ENCODE measurements at regions not wholly inside any gene's neighbourhood (a gene's known extent, or its start where the extent isn't known, plus 50 kb on each side); places are given as distances from the start of the nearest gene placed in this dataset.
"Not testable (repeated sequence)": the region's sequence is repeated elsewhere in the genome, so short reads cannot be mapped to it uniquely, and the experiment has no call there.

DNA sequence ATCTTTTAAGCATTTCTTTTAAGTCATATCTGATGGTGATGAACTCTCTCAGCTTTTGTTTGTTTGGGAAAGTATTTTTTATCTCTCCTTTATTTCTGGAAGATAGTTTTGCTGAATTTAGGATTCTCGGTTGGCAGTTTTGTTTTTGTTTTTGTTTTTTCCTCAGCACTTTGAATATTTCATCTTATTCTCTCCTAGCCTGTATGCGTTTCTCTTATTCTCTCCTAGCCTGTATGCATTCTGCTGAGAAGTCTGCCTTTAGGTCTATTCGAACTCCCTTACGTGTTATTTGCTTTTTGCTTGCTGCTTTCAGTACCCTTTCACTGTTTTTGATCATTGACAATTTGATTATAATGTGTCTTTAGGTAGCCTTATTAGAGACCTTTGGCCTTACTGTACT lies 787.8 kb upstream of the FAM174A start:
- DNase-seq (ENCODE audit: low read depth): no peak

DNA sequence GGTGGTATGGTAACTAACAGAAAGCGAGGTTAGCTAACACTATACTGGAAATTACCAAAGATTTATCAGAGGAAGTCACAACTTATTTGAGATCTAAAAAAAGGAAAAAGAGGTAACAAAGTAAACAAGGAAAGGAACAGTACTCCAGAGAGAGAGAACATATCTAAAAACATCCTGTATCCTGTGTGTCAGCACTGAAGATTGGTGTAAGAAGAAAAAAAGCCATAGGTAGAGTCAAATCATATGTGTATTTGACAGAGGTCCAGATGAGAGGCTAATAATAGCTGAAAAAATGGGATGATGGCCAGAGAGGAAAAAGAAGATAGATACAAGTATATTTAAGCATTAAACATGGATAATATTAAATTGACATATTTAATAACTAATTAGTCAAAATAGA lies 802.0 kb upstream of the FAM174A start:
- not testable (repeated sequence) for DNase-seq (ENCODE audit: low read depth)

DNA sequence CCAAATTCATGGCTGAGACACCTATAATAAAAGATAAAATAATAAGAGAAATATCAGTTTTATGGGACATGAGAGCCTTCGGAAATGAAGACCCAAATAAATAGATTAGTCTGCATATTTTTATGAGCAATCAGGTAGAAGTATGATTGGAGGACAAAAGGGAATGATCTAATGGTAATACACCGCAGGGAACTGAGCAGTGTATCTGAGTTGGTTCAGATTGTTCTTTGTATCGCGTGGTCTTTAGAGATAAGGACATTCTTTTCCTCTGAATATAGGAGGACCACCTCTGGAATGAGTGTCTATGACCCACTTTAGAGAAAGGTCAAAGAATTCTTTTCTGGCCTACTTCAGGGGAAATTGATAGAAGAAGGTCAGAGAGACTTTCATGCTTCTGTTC lies 801.8 kb upstream of the CHD1 start:
- not testable (repeated sequence) for DNase-seq (ENCODE audit: low read depth)

DNA sequence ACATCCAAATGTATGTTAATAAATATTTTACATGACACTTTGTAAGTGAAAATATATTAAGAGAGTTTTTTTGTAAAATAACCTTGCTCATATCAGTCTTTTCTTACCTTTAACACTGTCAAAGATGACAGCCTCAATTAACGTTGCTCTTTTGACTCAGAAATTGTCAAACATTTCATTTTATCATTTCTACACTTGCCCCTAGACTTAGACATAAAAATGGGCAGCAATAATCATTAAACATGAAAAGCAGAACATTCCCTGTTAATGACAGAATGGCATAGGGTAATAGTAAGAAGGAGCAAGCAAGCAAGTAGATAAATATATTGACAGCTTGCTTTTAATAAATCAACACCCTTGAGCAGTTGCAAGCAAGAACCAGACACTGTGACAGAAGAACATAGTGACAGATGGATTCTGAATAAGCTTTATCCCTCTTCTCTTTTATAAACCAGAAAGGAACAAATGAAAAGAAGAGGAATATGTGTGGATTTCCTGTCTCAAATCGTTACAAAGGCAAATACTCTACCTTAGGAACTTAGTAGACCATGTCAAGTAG lies 796.0 kb upstream of the CHD1 start:
- DNase-seq (ENCODE audit: low read depth): no peak

DNA sequence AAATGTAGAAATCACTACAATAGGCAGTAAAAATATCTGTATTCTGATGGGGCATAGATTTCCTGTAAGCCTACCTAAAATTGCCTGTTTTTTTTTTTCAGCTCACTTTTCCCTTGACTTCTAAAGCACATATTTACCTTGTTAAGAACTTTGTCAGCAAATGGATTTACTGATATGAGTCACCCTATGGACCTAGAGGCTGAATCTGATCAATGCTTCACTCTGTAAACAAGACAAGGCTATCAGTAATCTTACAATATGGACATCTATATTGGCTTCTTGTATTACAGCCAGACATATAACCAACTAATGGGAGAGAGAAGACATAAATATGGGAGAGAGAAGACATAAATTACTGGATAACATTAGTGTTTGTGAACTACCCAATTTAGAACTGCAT lies 792.7 kb upstream of the CHD1 start:
- DNase-seq (ENCODE audit: low read depth): no peak

DNA sequence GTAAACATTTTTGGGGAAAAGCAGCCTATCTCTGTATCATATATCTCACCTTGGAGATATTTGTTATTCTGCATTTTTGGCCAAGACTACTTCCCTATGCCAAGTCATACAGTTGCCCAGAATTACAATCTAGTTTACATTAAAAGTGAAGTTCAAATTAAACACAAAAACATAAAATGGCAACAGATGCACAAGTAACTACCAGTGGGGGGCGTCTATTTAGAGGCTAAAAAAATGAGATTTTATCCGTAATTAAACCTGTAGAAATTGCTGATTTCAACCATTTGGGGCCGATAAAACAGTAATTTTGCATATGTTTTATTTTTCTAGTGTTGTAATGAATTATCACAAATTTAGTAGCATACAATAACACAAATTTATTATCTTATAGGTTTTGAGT lies 787.1 kb upstream of the CHD1 start:
- DNase-seq (ENCODE audit: low read depth): no peak

DNA sequence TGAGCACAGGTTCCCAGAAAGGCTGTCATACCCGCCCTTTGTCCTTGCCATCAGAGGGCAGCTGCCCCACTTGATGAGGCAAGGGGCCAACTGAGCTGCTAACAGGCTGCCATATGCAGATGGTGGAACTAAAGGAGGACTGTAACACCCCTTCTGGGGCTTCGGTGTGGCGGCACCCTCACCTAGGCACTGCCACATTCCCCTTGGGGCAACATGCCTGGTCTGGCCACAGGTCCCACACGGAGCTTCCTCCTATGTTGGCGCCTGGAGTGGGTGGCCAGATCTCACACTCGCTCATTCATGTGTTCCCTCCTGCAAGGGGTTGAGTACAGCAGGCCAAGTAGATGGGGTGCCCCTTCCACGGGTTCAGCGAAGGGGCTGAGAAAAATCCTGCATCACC lies 777.4 kb upstream of the CHD1 start:
- no peak for DNase-seq (ENCODE audit: low read depth)

DNA sequence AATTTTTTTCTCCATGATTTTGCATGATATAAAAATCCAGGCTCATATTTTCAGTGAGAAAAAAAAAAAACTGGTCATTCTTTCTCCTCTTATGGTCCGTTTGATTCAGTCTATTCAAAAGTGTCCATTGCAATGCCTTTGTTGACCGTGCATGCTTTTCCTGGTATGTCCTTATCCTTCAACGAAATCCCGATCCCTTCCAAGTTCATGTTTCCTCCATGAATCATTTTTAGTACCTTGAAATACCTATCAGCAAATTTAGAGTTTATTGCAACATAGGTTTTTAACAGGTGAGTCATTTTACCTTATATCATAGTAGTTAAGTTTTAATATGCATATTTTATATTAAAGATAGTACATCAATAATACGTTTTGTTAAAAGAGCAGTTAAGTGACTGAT lies 773.8 kb upstream of the CHD1 start:
- DNase-seq (ENCODE audit: low read depth): no peak

DNA sequence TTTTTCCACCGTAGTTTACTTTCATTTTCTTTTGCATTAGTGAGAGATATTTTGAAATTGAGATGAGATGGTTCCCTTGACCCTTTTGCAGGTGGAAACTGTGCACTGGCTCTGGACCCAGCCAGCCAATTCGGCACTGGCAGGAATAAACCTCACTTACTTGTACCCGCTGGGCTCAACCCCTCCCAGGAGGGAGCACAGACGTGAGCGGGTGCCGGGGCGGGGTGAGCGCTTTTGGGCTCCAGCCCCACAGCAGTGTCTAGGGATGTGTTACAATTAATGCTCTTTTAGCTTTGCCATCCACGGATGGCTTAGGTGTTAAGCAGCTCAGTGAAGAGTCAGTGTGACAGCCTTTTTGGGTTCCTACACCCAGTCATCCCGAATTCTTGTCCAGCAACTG lies 766.1 kb upstream of the CHD1 start:
- DNase-seq (ENCODE audit: low read depth): peak; percentile 1

DNA sequence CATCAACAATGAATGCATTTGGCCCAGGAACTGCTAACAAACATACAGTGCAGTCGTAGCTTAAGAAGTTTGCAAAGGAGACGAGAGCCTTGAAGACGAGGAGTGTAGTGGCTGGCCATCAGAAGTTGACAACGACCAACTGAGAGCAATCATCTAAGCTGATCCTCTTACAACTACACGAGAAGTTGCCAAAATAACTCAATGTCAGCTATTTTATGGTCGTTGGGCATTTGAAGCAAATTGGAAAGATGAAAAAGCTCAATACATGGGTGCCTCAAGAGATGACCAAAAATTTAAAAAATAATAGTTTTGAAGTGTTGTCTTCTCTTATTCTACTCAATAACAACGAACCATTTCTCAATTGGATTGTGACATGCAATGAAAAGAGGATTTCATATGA lies 757.7 kb upstream of the CHD1 start:
- DNase-seq (ENCODE audit: low read depth): no peak

DNA sequence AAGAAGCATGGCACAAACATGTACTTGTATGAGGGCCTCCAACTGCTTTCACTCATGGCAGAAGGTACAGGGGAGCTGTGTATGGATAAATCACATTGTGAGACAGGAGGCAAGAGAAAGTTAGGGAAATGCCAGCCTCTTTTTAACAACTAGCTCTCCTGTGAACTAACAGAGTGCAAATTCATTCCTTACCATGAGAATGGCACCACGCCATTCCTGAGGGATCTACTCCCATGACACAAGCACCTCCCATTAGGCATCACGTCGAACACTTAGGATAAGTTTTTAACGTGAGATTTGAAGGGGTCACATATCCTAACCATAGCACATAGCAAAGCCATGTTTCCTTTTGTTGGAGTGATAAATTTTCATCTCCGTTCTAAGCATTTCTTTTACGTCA lies 747.2 kb upstream of the CHD1 start:
- no peak for DNase-seq (ENCODE audit: low read depth)

DNA sequence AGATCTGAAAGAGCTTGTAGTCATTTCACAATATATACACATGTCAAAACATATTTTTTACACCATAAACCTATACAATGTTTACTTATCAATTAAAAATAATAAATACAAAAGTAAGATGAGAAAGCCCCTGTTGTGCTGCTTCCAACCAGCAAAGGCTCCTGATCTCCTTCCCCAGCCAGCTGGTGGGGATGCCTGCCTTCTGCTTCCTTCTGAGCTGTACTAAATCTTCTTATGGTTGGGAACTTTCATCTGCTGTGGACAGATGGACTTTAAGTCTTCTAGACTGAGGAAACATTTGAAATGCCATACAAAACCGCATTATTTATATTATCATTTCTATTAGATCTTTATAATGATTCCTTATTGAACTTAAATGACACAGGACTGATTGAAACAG lies 745.3 kb upstream of the CHD1 start:
- no peak for DNase-seq (ENCODE audit: low read depth)

DNA sequence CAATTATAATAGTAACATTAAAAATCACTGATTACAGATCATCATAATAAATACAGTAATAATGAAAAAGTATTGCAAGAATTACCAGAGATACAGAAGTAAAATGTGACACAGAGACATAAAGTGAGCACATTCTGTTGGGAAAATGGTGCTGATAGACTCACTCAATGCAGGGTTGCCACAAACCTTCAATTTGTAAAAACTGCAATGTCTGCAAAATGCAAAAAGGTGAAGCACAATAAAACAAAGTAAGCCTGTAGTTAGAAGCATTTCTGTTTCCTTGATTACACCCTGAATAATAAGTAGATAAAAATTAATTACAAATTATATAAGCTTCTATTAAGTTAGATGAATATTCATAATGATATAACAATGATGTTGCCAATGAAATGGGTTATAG lies 736.2 kb upstream of the CHD1 start:
- no peak for DNase-seq (ENCODE audit: low read depth)

DNA sequence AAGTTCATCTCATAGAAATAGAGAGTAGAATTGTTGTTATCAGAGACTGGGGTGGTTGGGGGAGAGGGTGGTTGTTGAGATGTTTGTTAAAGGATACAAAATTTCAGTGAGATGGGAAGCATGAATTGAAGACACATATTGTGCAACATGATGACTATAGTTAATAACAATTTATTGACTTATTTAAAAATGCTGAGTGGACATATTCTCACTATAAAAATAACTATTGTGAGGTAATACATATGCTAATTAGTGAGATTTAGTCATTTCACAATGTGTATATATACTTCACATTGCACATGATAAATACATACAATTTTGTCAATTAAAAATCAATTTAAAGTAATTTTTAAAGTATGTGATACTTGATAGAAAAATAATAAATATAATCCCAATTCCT lies 722.5 kb upstream of the CHD1 start:
- no peak for DNase-seq (ENCODE audit: low read depth)

DNA sequence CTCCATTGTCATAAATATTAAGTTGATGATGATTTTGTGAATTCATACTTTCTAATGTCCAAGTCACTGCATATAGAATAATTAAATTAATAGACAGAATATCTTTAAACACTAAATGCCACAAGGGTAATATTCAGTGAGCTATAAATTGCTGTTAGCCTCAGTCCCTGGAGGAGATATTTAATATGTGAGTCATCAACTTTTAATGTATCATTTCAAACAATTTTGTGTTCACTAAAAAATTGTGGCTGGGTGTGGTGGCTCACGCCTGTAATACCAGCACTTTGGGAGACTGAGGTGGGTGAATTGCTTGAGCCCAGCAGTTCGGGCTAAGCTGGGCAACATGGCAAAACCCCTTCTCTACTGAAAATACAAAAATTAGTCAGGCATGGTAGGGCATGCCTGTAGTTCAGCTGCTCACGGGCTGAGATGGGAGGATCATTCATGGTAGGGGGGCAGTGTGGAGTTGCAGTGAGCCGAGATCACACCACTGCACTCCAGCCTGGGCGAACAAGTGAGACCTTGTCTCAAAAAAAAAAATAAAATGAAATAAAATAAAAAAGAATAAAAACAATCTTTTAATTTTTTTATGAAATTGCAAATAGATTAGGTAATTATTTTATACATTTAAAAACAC lies 717.3 kb upstream of the CHD1 start:
- peak; percentile 6 for DNase-seq (ENCODE audit: low read depth)

DNA sequence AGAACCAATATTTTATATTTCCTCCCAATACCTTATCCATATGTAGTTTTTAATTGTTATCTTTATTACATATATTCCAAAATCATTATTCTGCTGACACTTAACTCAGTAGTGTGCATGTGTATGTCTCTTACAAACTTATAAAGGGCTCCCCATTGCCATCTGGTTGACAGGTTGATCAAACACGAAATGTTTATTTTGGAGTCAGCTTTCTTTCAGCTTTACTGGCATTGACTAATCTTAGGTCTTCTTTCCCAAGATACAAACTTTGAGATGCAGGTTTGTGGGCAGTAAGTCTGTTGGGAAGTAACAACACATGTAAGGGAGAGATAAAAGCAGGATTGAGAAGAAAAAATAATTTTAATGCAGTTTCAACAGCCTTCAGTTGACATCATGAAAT lies 716.0 kb upstream of the CHD1 start:
- DNase-seq (ENCODE audit: low read depth): no peak

DNA sequence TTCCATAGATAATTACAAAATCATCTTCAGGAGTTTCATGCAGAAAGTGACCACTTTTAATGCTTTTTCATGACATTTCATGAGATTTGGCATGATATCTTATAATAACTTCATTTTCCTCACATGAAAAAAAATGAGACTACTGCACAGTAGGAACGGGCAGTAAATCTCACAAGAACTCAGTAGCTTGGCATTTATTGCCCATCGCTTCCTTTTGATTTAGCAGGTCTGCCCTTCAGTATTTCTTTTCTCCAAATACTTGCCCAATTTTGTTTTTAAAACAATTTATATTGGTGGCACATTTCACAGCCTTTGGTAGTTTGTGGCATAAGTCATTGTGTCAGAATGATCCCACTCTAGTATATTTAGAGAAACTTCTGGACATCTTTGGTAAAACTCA lies 711.8 kb upstream of the CHD1 start:
- no peak for DNase-seq (ENCODE audit: low read depth)

DNA sequence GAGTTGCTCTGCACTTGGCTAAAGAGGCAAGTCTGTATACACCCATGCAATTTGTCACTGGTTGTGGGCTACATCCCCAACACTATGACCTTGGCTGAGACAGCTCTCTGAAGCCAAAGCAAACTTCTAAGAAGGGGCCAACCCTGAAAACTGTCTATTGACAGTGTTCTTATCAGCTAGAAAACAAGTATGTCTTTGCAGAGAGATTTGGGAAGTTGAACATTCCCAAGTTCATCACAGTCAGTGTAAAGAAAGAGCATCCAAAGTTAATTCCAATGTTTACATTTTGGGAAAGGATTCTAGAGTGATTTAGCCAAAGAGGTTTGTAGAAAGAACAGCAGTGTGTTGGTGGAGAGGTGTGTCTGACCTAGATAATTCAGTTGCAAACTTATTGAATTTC lies 711.1 kb upstream of the CHD1 start:
- DNase-seq (ENCODE audit: low read depth): no peak

DNA sequence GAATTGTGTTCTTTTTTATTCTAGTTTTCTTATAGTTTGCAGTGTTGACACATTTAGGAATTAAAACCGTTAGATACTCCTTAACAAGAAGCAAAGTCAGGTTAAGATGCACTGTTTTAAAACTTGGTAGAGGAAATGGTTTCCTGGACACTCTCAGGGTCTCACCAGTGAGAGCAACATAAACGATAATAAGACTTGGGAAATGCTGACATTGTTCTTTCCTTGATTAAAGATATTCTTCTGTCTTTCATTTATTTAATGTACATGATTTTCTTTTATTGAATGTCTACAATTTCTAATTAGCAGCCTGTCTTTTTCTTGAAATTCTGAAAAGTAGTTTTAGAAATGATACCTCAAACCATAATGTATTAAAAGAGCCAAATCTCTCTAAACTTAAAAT lies 707.9 kb upstream of the CHD1 start:
- DNase-seq (ENCODE audit: low read depth): no peak

DNA sequence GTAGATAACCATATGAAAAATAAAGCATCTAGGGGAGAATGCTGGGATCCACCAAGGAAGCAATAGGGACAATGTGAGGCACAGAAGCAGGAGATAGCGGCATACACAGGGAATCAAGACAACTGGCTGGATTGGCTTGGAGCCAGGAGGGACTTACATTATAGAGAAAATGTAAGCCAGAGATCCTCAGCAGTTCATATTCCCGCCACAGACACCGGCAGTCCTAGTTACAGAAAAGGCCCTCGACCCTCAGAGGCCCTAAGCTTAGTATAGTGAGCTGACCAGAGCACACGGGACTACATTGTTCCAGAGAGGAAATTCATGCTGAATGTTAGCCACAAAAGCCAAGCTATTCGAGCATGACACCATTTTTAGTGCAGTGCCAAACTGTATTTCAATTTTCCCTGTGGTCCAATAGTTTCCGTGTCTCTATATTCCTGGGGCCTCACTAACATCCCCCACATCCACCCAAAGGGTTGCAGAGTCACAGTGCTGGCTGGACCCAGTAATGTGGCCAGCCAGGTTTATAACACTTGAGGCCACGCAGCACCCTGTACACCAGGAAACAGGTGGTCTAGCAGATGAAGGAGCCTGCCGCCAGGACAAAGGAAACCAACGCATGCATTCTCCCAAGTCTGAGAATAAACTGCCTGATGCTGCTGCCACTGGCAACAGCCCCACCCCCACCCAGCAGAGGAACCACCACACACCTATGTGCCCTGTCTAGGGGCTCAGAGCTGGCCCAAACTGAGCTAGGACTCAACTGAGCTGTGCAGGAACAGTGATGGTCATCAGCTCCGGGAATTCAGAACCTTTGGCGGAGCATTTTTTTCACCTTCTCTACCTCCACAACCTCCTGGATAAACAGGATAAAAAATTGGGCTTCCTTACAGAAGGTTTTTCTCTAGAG lies 693.2 kb upstream of the CHD1 start:
- DNase-seq (ENCODE audit: low read depth): no peak

DNA sequence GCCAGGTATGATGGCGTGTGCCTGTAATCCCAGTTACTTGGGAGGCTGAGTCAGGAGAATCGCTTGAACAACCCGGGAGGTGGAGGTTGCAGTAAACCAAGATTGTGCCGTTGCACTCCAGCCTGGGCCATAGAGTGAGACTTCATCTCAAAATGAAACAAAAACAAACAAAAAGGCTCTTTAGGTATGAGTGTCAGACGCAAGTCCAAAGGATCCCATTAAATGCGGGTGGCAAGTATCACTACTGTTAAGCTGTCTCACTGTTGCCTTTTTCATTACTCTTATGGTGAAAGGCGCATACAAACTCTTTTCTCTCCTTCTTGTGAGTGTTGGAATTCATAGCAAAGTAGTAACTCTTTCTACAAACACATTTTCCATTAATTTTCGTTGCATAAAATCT lies 688.5 kb upstream of the CHD1 start:
- no peak for DNase-seq (ENCODE audit: low read depth)

DNA sequence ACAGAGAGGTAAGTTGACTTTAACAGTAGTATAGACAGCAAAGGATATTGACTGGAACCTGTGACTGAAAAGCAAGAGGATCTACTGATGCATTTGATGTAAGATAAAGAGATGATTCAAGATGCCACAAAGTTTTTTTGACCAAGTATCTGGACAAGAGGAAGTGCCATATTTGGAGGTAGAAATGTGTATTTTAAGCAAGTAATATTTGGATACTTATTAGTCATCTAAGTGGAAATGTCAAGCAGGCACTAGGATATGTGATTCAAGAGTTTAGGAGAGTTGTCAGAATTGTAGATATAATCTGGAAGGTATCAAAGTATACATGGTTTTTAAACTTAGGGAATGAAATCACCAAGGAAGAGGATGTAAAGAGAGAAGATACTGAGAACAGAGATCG lies 686.1 kb upstream of the CHD1 start:
- DNase-seq (ENCODE audit: low read depth): no peak

DNA sequence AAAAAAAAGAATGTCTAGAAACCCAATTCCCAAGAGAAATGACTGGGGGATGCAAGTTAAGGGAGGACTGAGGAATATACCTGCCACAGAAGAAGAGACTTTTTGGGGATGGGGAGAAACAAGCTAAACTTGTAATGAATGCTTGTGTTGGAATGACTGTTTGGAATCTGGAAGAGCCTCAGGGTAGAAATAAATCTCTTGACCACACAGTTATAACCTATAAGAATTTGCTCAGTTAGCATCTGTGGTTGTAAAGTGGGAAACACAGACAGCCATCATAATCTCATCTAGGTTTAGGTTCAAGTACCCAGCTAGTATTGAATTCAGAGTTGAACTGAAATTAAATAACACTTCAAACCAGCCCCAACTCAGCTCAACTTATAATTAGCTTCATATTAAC lies 678.3 kb upstream of the CHD1 start:
- no peak for DNase-seq (ENCODE audit: low read depth)

Data from HT1080 (cell line).